Mucosa of descending colon (tissue), 3 donors: ENCODE measurements at regions not wholly inside any gene's neighbourhood (a gene's known extent, or its start where the extent isn't known, plus 50 kb on each side); places are given as distances from the start of the nearest gene placed in this dataset.

Experiments used
- ATAC-seq: fragments of 200-7000 bp; cut with Tn5 transposase; one replicate; pipeline ENCODE4 v1.9.1; 2020; ENCODE audit warnings: mild to moderate bottlenecking, moderate library complexity
- DNase-seq, 3 donors: peaks; one replicate each; pipeline ENCODE4 v3.0.0-alpha.2; 2020
- H3K36me3 ChIP-seq: fragments of 200-600 bp; one replicate; pipeline ENCODE4 v1.8.0; 2021; ENCODE audit warnings: low read depth, mild to moderate bottlenecking
- H3K4me1 ChIP-seq: fragments of 200-600 bp; one replicate; pipeline ENCODE4 v1.8.0; 2021; ENCODE audit warnings: low read depth, mild to moderate bottlenecking
- H3K4me3 ChIP-seq: fragments of 200-600 bp; one replicate; pipeline ENCODE4 v1.8.0; 2021; ENCODE audit warnings: mild to moderate bottlenecking
- H3K9me3 ChIP-seq: fragments of 200-600 bp; one replicate; pipeline ENCODE4 v1.8.0; 2021; ENCODE audit warnings: mild to moderate bottlenecking
- CTCF ChIP-seq: fragments of 200-600 bp; IDR thresholded peaks from one replicate; pipeline ENCODE4 v1.8.0; 2022; ENCODE audit warnings: antibody characterized with exemption, mild to moderate bottlenecking
- intact Hi-C, 2 donors: fragments of 100-400 bp; cut with DNase I in 1 of 2; cut with micrococcal nuclease in 1 of 2; formaldehyde crosslinking; loops; one replicate each; pipeline versions ENCODE4 v1.11.0 to v1.11.1; 2022; cut with DNase I, micrococcal nuclease
- donor health status: DM: no; HTN: no; CAD: no; lungs with moderate emphysema.
- donor health status: DM: no; HTN: no; CAD: no.
- donor health status: DM: no; HTN: yes; CAD: no.

- Histone ChIP-seq H3K36me3 (no peaks in the 10 kb centered on the region), H3K4me3 (no peak overlapping the region), H3K4me1 (no peaks in the 10 kb centered on the region), H3K9me3 (no peaks in the 10 kb centered on the region)
- no peak for DNase-seq
- no peak for ATAC-seq
- TF ChIP-seq CTCF, result no peak
- intact Hi-C loops, result no loop called here
These were observed 58.5 kb upstream of the CRBN start for GRCh38 chr3:3237979-3238378.

- intact Hi-C loops, result no loop called here
- TF ChIP-seq CTCF, result no peak
- ATAC-seq (no peak), DNase-seq (no peak)
- Histone ChIP-seq H3K4me3 (no peak overlapping the region), H3K4me1 (no peaks in the 10 kb centered on the region), H3K36me3 (no peaks in the 10 kb centered on the region), H3K9me3 (peaks cover 8% of the 10 kb centered on the region)
These were observed 52.8 kb upstream of the CRBN start for GRCh38 chr3:3232251-3232650.
